Uterus (tissue), 2 donors: ENCODE measurements at regions not wholly inside any gene's neighbourhood (a gene's known extent, or its start where the extent isn't known, plus 50 kb on each side); places are given as distances from the start of the nearest gene placed in this dataset.

Source experiments
- CTCF ChIP-seq, 4 experiments: fragments of 200-600 bp in 2 of 4; fragments of 450-650 bp in 2 of 4; sonication (generic) in 2 of 4; IDR thresholded peaks; one replicate each; pipeline ENCODE4 v1.5.1; 2016 to 2019; ENCODE audit warnings: antibody characterized with exemption in 4 of 4, mild to moderate bottlenecking in 2 of 4, moderate library complexity in 1 of 4
- POLR2A ChIP-seq, 2 donors: fragments of 450-650 bp; IDR thresholded peaks; one replicate each; pipeline ENCODE4 v1.6.1; 2016; ENCODE audit warnings: antibody characterized with exemption in 2 of 2, mild to moderate bottlenecking in 1 of 2, moderate library complexity in 1 of 2

GRCh38 chr5:61620699-61621182, 288.7 kb downstream of the ZSWIM6 start:
- TF ChIP-seq POLR2A (IDR thresholded peaks at IDR 0.05) = no peak
- no peak for TF ChIP-seq CTCF (IDR thresholded peaks at IDR 0.05)
